ENCODE measurements at regions not wholly inside any gene's neighbourhood (a gene's known extent, or its start where the extent isn't known, plus 50 kb on each side); places are given as distances from the start of the nearest gene placed in this dataset.

- TF ChIP-seq FOXK2 (IDR thresholded peaks at IDR 0.05): no peak
- TF ChIP-seq RUNX3 (IDR thresholded peaks at IDR 0.05; ENCODE audit: low read length): no peak
Observed at GRCh38 chr12:126718365-126718764, 1548.6 kb upstream of the TMEM132C start.
